Amniotic epithelial cell (primary cell): ENCODE measurements at regions not wholly inside any gene's neighbourhood (a gene's known extent, or its start where the extent isn't known, plus 50 kb on each side); places are given as distances from the start of the nearest gene placed in this dataset.
A peak's percentile ranks its signal among the peaks of the same experiment; 100 is the strongest.
"Not testable (repeated sequence)": the region's sequence is repeated elsewhere in the genome, so short reads cannot be mapped to it uniquely, and the experiment has no call there.

Experiments
- DNase-seq: peaks from one replicate; pipeline ENCODE4 v3.0.0-alpha.2; 2010; ENCODE audit warnings: low read depth

DNA sequence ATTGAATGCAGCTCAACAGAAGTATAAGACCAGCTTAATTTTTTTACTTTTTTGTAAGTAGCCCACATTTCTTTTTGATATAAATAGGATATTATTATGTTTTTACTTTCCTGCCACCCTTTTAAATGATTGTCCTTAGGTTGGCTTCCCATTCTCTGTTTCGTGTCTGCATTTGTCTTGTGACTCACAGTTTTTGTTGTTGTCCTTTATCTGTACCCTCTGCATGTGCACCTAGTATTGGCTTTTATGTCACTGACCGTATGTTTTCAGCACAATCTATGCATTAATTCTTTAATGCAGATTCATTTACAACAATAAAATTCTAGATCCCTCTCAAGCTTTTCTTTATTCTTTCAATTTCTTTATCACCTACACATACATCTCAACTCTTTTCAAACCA, 474.2 kb upstream of the FANCL start:
- no peak for DNase-seq

DNA sequence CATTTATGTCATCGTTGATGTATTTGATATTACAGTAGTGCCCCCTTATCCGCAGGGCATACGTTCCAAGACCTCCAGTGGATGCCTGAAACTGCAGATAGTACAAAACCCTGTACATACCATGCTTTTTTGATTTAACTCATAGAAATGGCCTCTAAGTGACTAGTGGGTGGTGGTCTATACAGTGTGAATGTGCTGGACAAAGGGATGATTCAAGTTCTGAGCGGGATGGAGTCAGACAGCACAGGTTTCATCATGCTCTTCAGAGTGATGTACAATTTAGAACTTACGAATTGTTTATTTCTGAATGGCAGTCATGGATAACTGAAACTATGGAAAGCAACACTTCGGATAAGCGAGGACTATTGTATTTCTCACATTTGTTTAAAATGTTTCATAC, 473.1 kb upstream of the FANCL start:
- DNase-seq, result no peak

DNA sequence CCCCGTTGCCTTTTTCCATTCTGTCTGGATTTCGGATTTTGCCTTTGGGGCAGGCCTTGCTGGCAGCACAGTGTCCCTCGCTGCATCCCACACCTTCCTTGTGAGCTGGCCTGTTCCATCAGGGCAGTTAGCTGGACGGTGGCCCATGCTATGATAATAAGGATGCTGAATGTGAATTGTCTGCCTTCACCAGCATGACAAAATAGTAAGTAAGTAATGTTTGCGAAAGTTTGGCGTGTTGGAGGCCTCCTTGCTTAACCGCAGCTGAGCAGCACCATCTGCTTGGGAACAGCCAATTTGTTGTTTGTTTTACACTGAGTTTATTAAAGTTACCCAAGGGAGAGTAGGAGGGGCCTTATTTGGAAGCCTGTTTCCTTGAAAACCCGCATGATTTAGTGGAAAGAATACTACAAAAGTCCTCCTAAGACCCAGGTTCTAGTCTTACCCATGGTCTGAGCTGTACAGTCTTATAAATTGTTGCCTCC, 469.7 kb upstream of the FANCL start:
- DNase-seq, result no peak

- no peak for DNase-seq
Observed at GRCh38 chr2:58709687-58710354, 468.7 kb upstream of the FANCL start.

DNA sequence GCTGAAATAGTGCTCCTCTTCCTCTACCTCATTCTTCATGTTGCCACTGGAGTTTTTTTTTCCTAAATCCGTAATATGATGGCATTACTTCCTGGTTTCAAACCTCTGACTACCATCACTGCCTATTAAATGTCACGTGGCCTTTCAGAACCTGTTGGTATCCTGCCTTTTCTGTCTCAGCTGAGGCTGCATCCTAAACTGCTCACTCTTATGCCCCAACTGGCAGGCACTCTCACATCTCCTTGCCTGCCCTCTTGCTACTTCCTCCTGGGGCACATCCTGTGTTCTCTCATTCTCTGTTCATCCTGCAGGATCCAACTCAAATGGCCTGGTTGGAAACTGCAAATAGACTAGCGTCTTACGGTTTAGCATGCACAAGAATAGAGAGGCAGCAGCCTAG, 468.1 kb upstream of the FANCL start:
- no peak for DNase-seq

DNA sequence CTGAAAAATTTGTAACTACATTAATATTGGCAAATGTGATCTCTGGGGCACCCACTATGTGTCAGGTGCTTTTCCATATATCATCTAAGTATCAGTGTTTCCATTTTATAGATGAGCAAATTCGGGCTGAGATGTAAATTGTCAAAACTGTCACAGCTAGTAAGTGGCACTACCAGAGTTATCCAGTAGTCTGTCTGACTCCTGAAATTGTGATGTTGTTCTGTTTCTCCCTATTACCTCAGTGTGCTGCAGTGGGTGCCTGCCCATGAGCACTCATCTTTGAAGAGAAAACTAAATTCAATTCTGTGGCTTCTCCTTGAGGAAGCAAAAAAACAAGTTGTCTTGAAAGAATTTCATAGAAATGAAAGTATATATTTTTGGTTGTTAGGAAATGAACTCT, 467.4 kb upstream of the FANCL start:
- DNase-seq, result no peak

DNA sequence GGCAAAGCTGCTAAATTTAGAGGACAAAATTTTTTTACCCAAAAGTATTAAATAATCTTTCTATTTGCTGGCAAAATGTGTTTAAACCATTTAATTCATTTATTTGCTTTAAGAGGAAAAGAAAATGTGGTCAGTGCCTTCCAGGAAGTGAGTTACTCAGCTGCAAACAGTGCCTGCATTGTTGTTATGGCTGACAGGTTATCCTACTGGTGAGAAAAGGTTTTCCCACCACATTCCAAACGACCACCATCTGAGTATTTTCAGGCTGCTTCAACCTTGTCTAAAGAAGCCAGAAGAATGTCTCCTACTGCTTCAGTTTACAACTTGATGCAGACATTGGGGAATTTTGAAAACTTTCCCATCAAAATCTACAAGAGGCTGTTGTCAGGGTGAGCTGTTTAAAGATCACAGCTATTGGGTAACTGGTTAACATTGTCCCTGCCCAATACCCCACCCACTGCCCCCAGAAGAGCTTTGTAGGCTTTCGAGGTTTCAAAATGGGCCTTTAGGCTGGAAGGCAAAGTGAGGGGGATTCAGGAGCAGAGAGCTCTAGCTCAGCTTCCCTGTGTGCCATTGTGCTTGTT, 461.3 kb upstream of the FANCL start:
- DNase-seq, result peak; percentile 6

DNA sequence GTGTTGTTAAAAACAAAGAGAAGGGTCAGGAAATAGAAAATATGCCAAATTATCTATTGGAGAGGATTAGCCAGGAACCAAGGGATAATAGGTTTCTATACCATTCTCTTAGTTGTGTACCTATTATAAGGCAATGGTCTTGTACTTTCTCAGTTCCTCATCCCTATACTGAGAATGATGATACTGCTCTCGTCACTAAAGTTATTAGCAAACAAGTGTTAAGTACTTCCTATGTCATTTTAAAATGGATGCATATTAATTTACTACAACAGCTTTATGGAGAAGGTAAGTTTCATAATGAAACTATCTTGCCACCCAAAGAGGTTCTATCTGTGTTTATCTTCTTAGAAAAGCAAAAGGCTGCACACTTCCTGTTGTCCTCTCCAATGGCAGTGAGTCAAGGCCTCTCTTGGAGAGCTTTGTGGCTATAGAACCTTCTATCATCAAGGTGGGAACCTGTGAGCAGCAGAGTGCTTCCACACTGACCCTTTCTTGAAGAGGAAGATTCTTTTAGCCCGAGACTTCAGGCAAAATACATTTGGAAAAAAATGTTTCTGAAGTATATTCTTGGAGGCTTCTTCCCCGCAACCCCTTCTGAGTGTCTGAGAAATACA, 460.7 kb upstream of the FANCL start:
- no peak for DNase-seq

DNA sequence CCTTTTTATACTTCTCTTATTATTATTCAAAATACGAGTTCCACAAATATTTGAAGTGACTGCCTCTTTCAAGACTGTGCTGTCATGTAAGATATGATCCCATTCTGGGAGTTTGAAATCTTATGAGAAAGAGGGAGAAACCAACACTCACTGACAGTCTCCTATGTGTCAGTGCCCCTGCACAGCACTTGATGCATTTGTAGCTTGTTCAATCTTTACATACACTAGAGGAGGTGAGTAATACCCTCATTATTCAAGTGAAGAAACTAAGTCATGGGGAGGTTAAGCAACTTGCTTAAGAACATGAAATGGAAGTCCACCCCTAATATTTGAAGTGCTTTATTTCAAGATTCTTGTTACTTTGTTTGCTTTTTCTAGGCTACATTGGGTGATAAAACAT, 459.5 kb upstream of the FANCL start:
- peak; percentile 3 for DNase-seq

- no peak for DNase-seq
Observed at GRCh38 chr2:58699411-58699810, 458.3 kb upstream of the FANCL start.

GRCh38 chr2:58698620-58699019, 457.5 kb upstream of the FANCL start:
- no peak for DNase-seq

DNA sequence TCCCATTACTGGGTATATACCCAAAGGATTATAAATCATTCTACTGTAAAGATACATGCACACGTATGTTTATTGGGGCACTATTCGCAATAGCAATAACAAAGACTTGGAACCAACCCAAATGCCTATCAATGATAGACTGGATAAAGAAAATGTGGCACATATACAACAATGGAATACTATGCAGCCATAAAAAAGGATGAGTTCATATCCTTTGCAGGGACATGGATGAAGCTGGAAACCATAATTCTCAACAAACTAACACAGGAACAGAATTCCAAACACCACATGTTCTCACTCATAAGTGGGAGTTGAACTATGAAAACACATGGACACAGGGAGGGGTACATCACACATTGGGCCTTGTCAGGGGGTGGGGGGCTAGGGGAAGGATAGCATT, 453.0 kb upstream of the FANCL start:
- DNase-seq, result not testable (repeated sequence)

- not testable (repeated sequence) for DNase-seq
Observed at GRCh38 chr2:58691041-58691440, 449.9 kb upstream of the FANCL start.

GRCh38 chr2:58688813-58689212, 447.7 kb upstream of the FANCL start:
- DNase-seq, result no peak

DNA sequence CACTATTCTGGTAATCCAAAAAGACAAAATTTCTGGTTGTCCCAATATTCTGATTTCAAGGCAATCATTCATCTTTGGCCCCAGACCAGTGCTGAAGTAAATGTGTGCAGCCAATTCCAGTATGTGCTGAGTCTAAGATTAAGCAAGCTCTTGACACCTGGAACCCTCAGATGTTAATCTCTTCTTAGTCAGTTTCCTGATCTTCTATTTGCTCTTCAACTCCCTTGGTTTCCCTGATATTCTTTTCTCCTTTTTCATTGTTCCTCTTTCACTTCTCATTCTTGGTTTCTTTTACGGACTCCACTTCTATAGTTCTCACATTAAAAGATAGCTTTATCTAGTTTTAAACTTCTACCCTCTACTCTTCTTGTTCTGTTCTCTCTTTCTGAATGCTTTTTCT, 445.7 kb upstream of the FANCL start:
- no peak for DNase-seq

DNA sequence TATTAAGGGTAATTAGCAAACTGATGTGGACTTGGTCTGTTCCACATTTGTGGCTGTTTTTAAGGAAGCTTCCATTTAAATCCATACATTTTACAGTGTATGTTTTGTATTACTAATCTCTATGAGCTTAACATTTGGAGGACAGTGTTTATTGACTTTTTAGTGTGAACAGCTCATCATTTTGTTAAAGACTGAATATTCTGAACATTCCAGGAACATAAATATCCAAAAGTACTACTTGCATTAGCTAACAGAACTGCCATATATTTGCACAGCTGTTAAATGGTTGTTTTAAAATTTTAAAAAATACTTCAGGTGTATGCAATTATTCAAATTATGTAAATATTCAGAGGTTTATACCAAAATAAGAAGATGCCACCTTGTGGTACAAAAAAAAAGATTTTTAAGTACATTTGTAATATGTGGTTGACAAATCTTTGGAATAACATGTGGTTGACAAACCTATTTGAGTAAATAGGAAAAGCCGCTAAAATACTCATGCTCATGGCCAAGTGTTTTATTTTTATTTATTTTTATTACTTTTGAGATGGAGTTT, 439.7 kb upstream of the FANCL start:
- DNase-seq, result peak; percentile 8

DNA sequence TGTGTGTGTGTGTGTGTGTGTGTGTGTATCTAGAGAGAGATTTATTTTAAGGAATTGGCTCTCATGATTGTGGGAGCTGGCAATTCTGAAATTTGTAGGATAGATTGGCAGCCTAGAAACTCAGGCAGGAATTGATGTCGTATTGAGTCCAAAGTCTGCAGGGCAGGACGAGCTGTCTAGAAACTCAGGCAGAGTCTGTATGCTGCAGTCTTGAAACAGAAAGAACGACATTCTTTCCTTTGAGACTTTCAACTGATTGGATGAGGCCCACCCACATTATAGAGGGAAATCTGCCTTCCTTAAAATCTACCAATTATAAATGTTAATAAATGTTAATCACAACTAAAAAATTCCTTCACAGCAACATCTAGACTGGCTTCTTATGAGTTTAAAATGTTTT, 436.6 kb upstream of the FANCL start:
- no peak for DNase-seq

- no peak for DNase-seq
Observed at GRCh38 chr2:58671675-58672074, 430.6 kb upstream of the FANCL start.

GRCh38 chr2:58669998-58670397, 428.9 kb upstream of the FANCL start:
- no peak for DNase-seq

GRCh38 chr2:58667137-58667774, 426.1 kb upstream of the FANCL start:
- no peak for DNase-seq

GRCh38 chr2:58666323-58666970, 425.3 kb upstream of the FANCL start:
- no peak for DNase-seq

DNA sequence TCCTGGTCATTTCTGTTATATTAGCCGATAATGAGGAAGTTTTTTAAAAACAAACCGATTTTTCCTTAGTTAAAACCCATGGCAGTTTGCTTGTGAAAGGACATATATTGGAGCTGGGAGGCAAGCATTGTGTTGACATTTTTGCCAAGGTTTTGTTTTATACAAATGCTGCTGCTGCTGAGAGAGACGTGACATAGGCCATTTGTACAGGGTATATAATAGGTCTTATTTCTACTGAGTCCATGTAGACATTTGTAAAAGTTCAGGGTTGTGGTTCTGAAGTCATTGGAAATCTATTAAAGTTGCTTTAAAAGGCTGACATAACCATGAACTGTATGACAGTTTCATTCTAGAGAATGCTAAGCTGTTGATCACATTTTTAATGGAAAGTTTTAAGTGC, 424.0 kb upstream of the FANCL start:
- DNase-seq, result no peak
